ENCODE measurements at regions not wholly inside any gene's neighbourhood (a gene's known extent, or its start where the extent isn't known, plus 50 kb on each side); places are given as distances from the start of the nearest gene placed in this dataset.

DNA sequence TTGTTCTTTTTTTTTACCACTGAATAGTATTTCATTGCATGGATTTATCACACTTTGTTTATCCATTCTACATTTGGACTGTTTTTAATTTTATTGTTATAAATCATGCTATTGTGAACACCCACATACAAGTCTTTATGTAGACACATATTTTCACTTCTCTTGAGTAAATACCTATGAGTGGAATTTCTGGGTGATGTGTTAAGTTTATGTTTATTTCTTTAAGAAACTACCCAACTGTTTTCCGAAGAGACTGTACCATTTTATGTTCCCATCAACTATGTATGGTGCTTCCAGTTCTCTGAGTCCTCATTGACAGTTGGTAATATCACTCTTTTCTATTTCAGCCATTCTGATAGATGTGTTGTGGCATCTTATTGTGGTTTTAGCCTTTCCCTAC, 54.0 kb downstream of the RIN2 start:
- Histone ChIP-seq H3K4me1 (ENCODE audit: control insufficient read depth in 2 of 2, insufficient read depth in 1 of 2, low read depth in 1 of 2, low read length in 2 of 2) (peaks cover 0 to 5% of the 10 kb centered on the region in 2 donors), H3K23ac (ENCODE audit: low read depth, low read length, poor library complexity) (no peak overlapping the region), H3K9me3 (replicated peaks in 1 of 2; ENCODE audit: control insufficient read depth in 2 of 2, insufficient read depth in 1 of 2, low read depth in 1 of 2, low read length in 2 of 2) (no peaks in the 10 kb centered on the region), H2AFZ (ENCODE audit: low read length) (no peak overlapping the region), H3K4me2 (ENCODE audit: insufficient read depth, low read length, poor library complexity, severe bottlenecking) (no peak overlapping the region), H3K14ac (ENCODE audit: low read length) (no peak overlapping the region), H3K27me3 (ENCODE audit: control insufficient read depth in 3 of 3, insufficient read depth in 3 of 3, low read depth in 1 of 3, low read length in 3 of 3) (no peaks in the 10 kb centered on the region), H3K36me3 (replicated peaks in 1 of 2; ENCODE audit: control insufficient read depth in 2 of 2, insufficient read depth in 2 of 2, low read length in 2 of 2) (peaks cover 0 to 12% of the 10 kb centered on the region in 2 donors), H3K79me1 (ENCODE audit: low read depth, low read length) (no peaks in the 10 kb centered on the region), H3K18ac (ENCODE audit: low read length) (no peak overlapping the region), H4K91ac (ENCODE audit: low read depth, low read length, poor library complexity) (no peak overlapping the region), H2AK5ac (ENCODE audit: low read depth, low read length) (no peak overlapping the region), H3K4ac (ENCODE audit: low read length) (no peak overlapping the region), H3K4me3 (ENCODE audit: low read length in 2 of 2) (no peak overlapping the region), H2BK5ac (ENCODE audit: low read length) (no peak overlapping the region), H3K27ac (replicated peaks; ENCODE audit: low read length) (no peak overlapping the region), H2BK12ac (ENCODE audit: low read length) (no peak overlapping the region), H2BK120ac (ENCODE audit: low read depth, low read length) (no peak overlapping the region), H2BK15ac (ENCODE audit: low read length) (no peak overlapping the region), H4K8ac (ENCODE audit: low read depth, low read length) (no peak overlapping the region), H3K9ac (ENCODE audit: low read depth, low read length, poor library complexity) (no peak overlapping the region)
- WGBS, 2 donors (ENCODE audit: extremely low coverage in 2 of 2, insufficient read length in 2 of 2, insufficient replicate concordance in 1 of 2): no CpG with 5 or more reads among the region's 1 CpG
- no peak for DNase-seq (ENCODE audit: low spot score)

DNA sequence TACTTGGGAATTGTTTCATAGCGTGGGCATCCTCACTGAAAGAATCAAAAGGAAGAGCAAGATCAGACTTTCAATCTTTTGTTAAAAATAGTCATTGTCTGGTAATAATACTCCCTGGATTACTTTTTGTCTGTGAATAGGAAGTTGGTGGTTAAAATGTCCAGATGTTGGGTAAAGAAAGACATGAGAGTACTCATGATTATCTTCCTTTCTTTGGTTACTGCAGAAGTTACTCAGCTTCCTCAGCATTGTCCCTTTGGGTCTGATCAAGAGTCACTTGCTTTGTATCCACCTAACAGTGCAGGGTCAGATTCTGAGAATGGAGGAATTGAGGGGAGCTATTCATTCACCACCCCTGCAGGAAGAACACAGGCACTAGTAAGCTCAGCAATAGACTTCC, 54.6 kb downstream of the RIN2 start:
- Histone ChIP-seq H4K8ac (ENCODE audit: low read depth, low read length) (no peak overlapping the region), H3K9ac (ENCODE audit: low read depth, low read length, poor library complexity) (no peak overlapping the region), H2AK5ac (ENCODE audit: low read depth, low read length) (no peak overlapping the region), H3K23ac (ENCODE audit: low read depth, low read length, poor library complexity) (no peak overlapping the region), H2AFZ (ENCODE audit: low read length) (no peak overlapping the region), H3K4ac (ENCODE audit: low read length) (no peak overlapping the region), H3K27me3 (ENCODE audit: control insufficient read depth in 3 of 3, insufficient read depth in 3 of 3, low read depth in 1 of 3, low read length in 3 of 3) (no peaks in the 10 kb centered on the region), H2BK12ac (ENCODE audit: low read length) (no peak overlapping the region), H3K18ac (ENCODE audit: low read length) (no peak overlapping the region), H3K27ac (replicated peaks; ENCODE audit: low read length) (no peak overlapping the region), H4K91ac (ENCODE audit: low read depth, low read length, poor library complexity) (no peak overlapping the region), H3K9me3 (replicated peaks in 1 of 2; ENCODE audit: control insufficient read depth in 2 of 2, insufficient read depth in 1 of 2, low read depth in 1 of 2, low read length in 2 of 2) (no peaks in the 10 kb centered on the region), H3K4me2 (ENCODE audit: insufficient read depth, low read length, poor library complexity, severe bottlenecking) (no peak overlapping the region), H2BK120ac (ENCODE audit: low read depth, low read length) (no peak overlapping the region), H3K79me1 (ENCODE audit: low read depth, low read length) (no peaks in the 10 kb centered on the region), H3K4me1 (ENCODE audit: control insufficient read depth in 2 of 2, insufficient read depth in 1 of 2, low read depth in 1 of 2, low read length in 2 of 2) (peaks cover 0 to 5% of the 10 kb centered on the region in 2 donors), H3K4me3 (ENCODE audit: low read length in 2 of 2) (no peak overlapping the region), H2BK15ac (ENCODE audit: low read length) (no peak overlapping the region), H3K36me3 (replicated peaks in 1 of 2; ENCODE audit: control insufficient read depth in 2 of 2, insufficient read depth in 2 of 2, low read length in 2 of 2) (peaks cover 0 to 12% of the 10 kb centered on the region in 2 donors), H3K14ac (ENCODE audit: low read length) (no peak overlapping the region), H2BK5ac (ENCODE audit: low read length) (no peak overlapping the region)
- no peak for DNase-seq (ENCODE audit: low spot score)
- no CpG with 5 or more reads among the region's 1 CpG for WGBS, 2 donors (ENCODE audit: extremely low coverage in 2 of 2, insufficient read length in 2 of 2, insufficient replicate concordance in 1 of 2)

DNA sequence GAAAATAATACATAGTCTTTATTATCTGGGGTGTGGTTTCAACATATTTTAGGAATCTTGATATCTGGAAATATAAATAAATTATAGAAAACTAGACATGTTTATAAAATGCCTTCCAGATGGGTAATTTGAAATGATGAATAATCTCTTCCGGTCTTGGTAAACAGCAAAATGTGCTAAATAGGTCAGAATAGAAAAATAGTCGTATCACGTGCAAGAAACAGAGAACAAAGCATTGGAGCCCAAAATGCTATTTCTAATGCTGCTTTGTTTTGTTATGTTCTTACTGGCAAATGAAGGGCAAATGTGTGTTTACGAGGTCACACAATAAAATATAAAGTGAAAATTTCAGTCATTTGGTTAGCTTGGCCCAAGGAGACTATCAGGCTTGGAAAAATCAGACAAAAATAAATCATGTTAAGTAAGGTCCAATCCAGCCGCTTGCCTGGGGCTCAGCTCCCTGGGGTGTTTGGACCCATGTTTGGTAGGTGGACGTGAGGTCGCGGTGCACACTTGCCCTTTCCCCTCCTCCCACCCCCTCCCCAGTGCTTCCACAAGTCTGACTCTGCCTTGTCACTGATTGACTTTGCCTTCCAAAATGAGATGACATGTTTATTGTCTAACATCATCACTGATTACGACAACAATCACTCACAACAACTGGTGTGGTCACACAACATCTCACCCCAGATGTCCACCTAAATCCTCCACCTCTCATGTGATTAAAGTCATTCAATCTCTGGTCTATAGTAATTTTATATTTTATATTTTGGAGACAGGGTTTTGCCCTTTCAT, 56.0 kb downstream of the RIN2 start:
- H3K4me3 ChIP-seq (ENCODE audit: low read length in 2 of 2): no peak overlapping the region

GRCh38 chr20:19815553-19815991, 57.5 kb downstream of the RIN2 start:
- H2BK5ac ChIP-seq (ENCODE audit: low read length): no peak overlapping the region
- H2BK12ac ChIP-seq (ENCODE audit: low read length): no peak overlapping the region
- H3K79me1 ChIP-seq (ENCODE audit: low read depth, low read length): no peaks in the 10 kb centered on the region
- no peak overlapping the region for H3K14ac ChIP-seq (ENCODE audit: low read length)
- H3K4ac ChIP-seq (ENCODE audit: low read length): no peak overlapping the region
- H3K4me1 ChIP-seq (ENCODE audit: control insufficient read depth in 2 of 2, insufficient read depth in 1 of 2, low read depth in 1 of 2, low read length in 2 of 2): peaks cover 0 to 3% of the 10 kb centered on the region in 2 donors
- H3K23ac ChIP-seq (ENCODE audit: low read depth, low read length, poor library complexity): no peak overlapping the region
- H2AK5ac ChIP-seq (ENCODE audit: low read depth, low read length): no peak overlapping the region
- no peak overlapping the region for H3K4me3 ChIP-seq (ENCODE audit: low read length in 2 of 2)
- no peak overlapping the region for H2AFZ ChIP-seq (ENCODE audit: low read length)
- H3K9ac ChIP-seq (ENCODE audit: low read depth, low read length, poor library complexity): no peak overlapping the region
- no peak for DNase-seq (ENCODE audit: low spot score)
- H3K27me3 ChIP-seq (ENCODE audit: control insufficient read depth in 3 of 3, insufficient read depth in 3 of 3, low read depth in 1 of 3, low read length in 3 of 3): no peaks in the 10 kb centered on the region
- peaks cover 0 to 2% of the 10 kb centered on the region in 2 donors for H3K9me3 ChIP-seq (replicated peaks in 1 of 2; ENCODE audit: control insufficient read depth in 2 of 2, insufficient read depth in 1 of 2, low read depth in 1 of 2, low read length in 2 of 2)
- no CpG with 5 or more reads among the region's 8 CpGs for WGBS, 2 donors (ENCODE audit: extremely low coverage in 2 of 2, insufficient read length in 2 of 2, insufficient replicate concordance in 1 of 2)
- no peak overlapping the region for H3K18ac ChIP-seq (ENCODE audit: low read length)
- no peak overlapping the region for H3K4me2 ChIP-seq (ENCODE audit: insufficient read depth, low read length, poor library complexity, severe bottlenecking)
- H4K8ac ChIP-seq (ENCODE audit: low read depth, low read length): no peak overlapping the region
- no peak overlapping the region for H2BK120ac ChIP-seq (ENCODE audit: low read depth, low read length)
- peaks cover 0 to 3% of the 10 kb centered on the region in 2 donors for H3K36me3 ChIP-seq (replicated peaks in 1 of 2; ENCODE audit: control insufficient read depth in 2 of 2, insufficient read depth in 2 of 2, low read length in 2 of 2)
- no peak overlapping the region for H4K91ac ChIP-seq (ENCODE audit: low read depth, low read length, poor library complexity)
- H3K27ac ChIP-seq (replicated peaks; ENCODE audit: low read length): no peak overlapping the region
- no peak overlapping the region for H2BK15ac ChIP-seq (ENCODE audit: low read length)

More for the DNA sequence above, 56.0 kb downstream of the RIN2 start:
- no peaks in the 10 kb centered on the region for H3K9me3 ChIP-seq (replicated peaks in 1 of 2; ENCODE audit: control insufficient read depth in 2 of 2, insufficient read depth in 1 of 2, low read depth in 1 of 2, low read length in 2 of 2)
- H3K9ac ChIP-seq (ENCODE audit: low read depth, low read length, poor library complexity): no peak overlapping the region
- H4K91ac ChIP-seq (ENCODE audit: low read depth, low read length, poor library complexity): no peak overlapping the region
- no peak overlapping the region for H2BK12ac ChIP-seq (ENCODE audit: low read length)
- H3K36me3 ChIP-seq (replicated peaks in 1 of 2; ENCODE audit: control insufficient read depth in 2 of 2, insufficient read depth in 2 of 2, low read length in 2 of 2): peaks cover 0 to 11% of the 10 kb centered on the region in 2 donors
- H2BK15ac ChIP-seq (ENCODE audit: low read length): no peak overlapping the region
- no peak overlapping the region for H2BK120ac ChIP-seq (ENCODE audit: low read depth, low read length)
- H2AK5ac ChIP-seq (ENCODE audit: low read depth, low read length): no peak overlapping the region
- H3K4me2 ChIP-seq (ENCODE audit: insufficient read depth, low read length, poor library complexity, severe bottlenecking): no peak overlapping the region
- no peak overlapping the region for H3K27ac ChIP-seq (replicated peaks; ENCODE audit: low read length)
- no peak overlapping the region for H3K23ac ChIP-seq (ENCODE audit: low read depth, low read length, poor library complexity)
- no peak overlapping the region for H3K18ac ChIP-seq (ENCODE audit: low read length)
- no CpG with 5 or more reads among the region's 9 CpGs for WGBS, 2 donors (ENCODE audit: extremely low coverage in 2 of 2, insufficient read length in 2 of 2, insufficient replicate concordance in 1 of 2)
- no peak overlapping the region for H3K4ac ChIP-seq (ENCODE audit: low read length)
- no peak for DNase-seq (ENCODE audit: low spot score)
- no peak overlapping the region for H2BK5ac ChIP-seq (ENCODE audit: low read length)
- no peaks in the 10 kb centered on the region for H3K79me1 ChIP-seq (ENCODE audit: low read depth, low read length)
- no peak overlapping the region for H3K14ac ChIP-seq (ENCODE audit: low read length)
- no peaks in the 10 kb centered on the region for H3K27me3 ChIP-seq (ENCODE audit: control insufficient read depth in 3 of 3, insufficient read depth in 3 of 3, low read depth in 1 of 3, low read length in 3 of 3)
- H3K4me1 ChIP-seq (ENCODE audit: control insufficient read depth in 2 of 2, insufficient read depth in 1 of 2, low read depth in 1 of 2, low read length in 2 of 2): peaks cover 0 to 3% of the 10 kb centered on the region in 2 donors
- no peak overlapping the region for H4K8ac ChIP-seq (ENCODE audit: low read depth, low read length)
- H2AFZ ChIP-seq (ENCODE audit: low read length): no peak overlapping the region

All from neuronal stem cell (in vitro differentiated cells).